Upper lobe of left lung (tissue), 6 donors: ENCODE measurements at regions not wholly inside any gene's neighbourhood (a gene's known extent, or its start where the extent isn't known, plus 50 kb on each side); places are given as distances from the start of the nearest gene placed in this dataset.

Experiments used
- ATAC-seq, 2 donors: fragments of 200-7000 bp; cut with Tn5 transposase; one replicate each; pipeline ENCODE4 v1.9.1; 2022; ENCODE audit warnings: mild to moderate bottlenecking in 2 of 2, moderate library complexity in 2 of 2; ENCODE audit not compliant: low FRiP score in 2 of 2
- DNase-seq, 2 donors: peaks; one replicate each; pipeline ENCODE4 v3.0.0-alpha.2; 2019 to 2020
- H3K27ac ChIP-seq, 4 donors: fragments of 200-600 bp; sonication (generic); one replicate each; pipeline ENCODE4 v1.5.1; 2016 to 2019
- H3K27me3 ChIP-seq, 4 donors: fragments of 200-600 bp; sonication (generic); one replicate each; pipeline ENCODE4 v1.5.1; 2017 to 2019
- H3K36me3 ChIP-seq, 4 donors: fragments of 200-600 bp; sonication (generic); one replicate each; pipeline ENCODE4 v1.5.1; 2016 to 2019
- H3K4me1 ChIP-seq, 4 donors: fragments of 200-600 bp; sonication (generic); one replicate each; pipeline ENCODE4 v1.5.1; 2018 to 2019
- H3K4me3 ChIP-seq, 4 donors: fragments of 200-600 bp; sonication (generic); one replicate each; pipeline ENCODE4 v1.5.1; 2017 to 2019; ENCODE audit warnings: mild to moderate bottlenecking in 2 of 4, moderate library complexity in 1 of 4
- H3K9me3 ChIP-seq, 4 donors: fragments of 200-600 bp; sonication (generic); one replicate each; pipeline ENCODE4 v1.5.1; 2018 to 2019
- CTCF ChIP-seq, 6 experiments: fragments of 450-650 bp in 4 of 6; fragments of 200-600 bp in 2 of 6; sonication (generic) in 2 of 6; IDR thresholded peaks; one replicate each; pipeline ENCODE4 v1.5.1; 2016 to 2019; ENCODE audit warnings: antibody characterized with exemption in 6 of 6
- EP300 ChIP-seq, 4 donors: sonication (generic); formaldehyde crosslinking; IDR thresholded peaks; one replicate each; pipeline ENCODE4 v1.5.1; 2017; ENCODE audit warnings: antibody characterized with exemption in 4 of 4, control low read depth in 2 of 4
- POLR2A ChIP-seq, 4 donors: fragments of 450-650 bp; IDR thresholded peaks; one replicate each; pipeline ENCODE4 v1.5.1; 2016 to 2017; ENCODE audit warnings: antibody characterized with exemption in 4 of 4, mild to moderate bottlenecking in 2 of 4
- POLR2AphosphoS5 ChIP-seq, 2 donors: sonication (generic); formaldehyde crosslinking; IDR thresholded peaks; one replicate each; pipeline ENCODE4 v1.5.1; 2017; ENCODE audit warnings: antibody characterized with exemption in 2 of 2
- WGBS, 2 donors: methylation state at CpG; one replicate each; pipeline ENCODE4 v1.1.5; 2017 to 2018; 5-methylcytosine and 5-hydroxymethylcytosine counted together
- donor health status: DM: no; HTN: no; CAD: no; lungs with moderate emphysema.
- donor health status: DM: no; HTN: yes; CAD: no; lungs with severe emphysema.

GRCh38 chr21:30044447-30045064 is 104.8 kb upstream of the GRIK1 start:
- TF ChIP-seq EP300 (IDR thresholded peaks at IDR 0.05) (no peak), CTCF (IDR thresholded peaks at IDR 0.05) (peak; percentile 45 to 68 (median 56))
- ATAC-seq: no peak
- H3K9me3 ChIP-seq: no peaks in the 10 kb centered on the region
- H3K4me1 ChIP-seq: no peaks in the 10 kb centered on the region
- no peaks in the 10 kb centered on the region for H3K27me3 ChIP-seq
- DNase-seq: no peak
- 85 to 87% methylated on average over 3 of the region's 3 CpGs for WGBS, 2 donors
- H3K4me3 ChIP-seq: no peak overlapping the region
- H3K36me3 ChIP-seq: no peaks in the 10 kb centered on the region
- no peak overlapping the region for H3K27ac ChIP-seq

GRCh38 chr21:30042443-30042842 is 102.6 kb upstream of the GRIK1 start:
- Histone ChIP-seq H3K4me1 (no peaks in the 10 kb centered on the region), H3K27me3 (no peaks in the 10 kb centered on the region), H3K36me3 (no peaks in the 10 kb centered on the region), H3K9me3 (no peaks in the 10 kb centered on the region), H3K4me3 (no peak overlapping the region), H3K27ac (no peak overlapping the region)
- DNase-seq: no peak
- TF ChIP-seq POLR2AphosphoS5 (IDR thresholded peaks at IDR 0.05): no peak
- TF ChIP-seq POLR2A (IDR thresholded peaks at IDR 0.05): no peak
- TF ChIP-seq EP300 (IDR thresholded peaks at IDR 0.05): no peak
- no peak for TF ChIP-seq CTCF (IDR thresholded peaks at IDR 0.05)
- ATAC-seq: no peak
- 87% methylated on average over 1 of the region's 1 CpG for WGBS, 2 donors

- DNase-seq (peak in 1 of 2 donors; percentile 55), ATAC-seq (no peak)
- 91 to 95% methylated on average over 12 of the region's 12 CpGs for WGBS, 2 donors
- H3K4me1 ChIP-seq: no peaks in the 10 kb centered on the region
- H3K27ac ChIP-seq: no peak overlapping the region
- H3K9me3 ChIP-seq: no peaks in the 10 kb centered on the region
- H3K27me3 ChIP-seq: no peaks in the 10 kb centered on the region
- TF ChIP-seq POLR2A (IDR thresholded peaks at IDR 0.05) (no peak), POLR2AphosphoS5 (IDR thresholded peaks at IDR 0.05) (no peak), EP300 (IDR thresholded peaks at IDR 0.05) (no peak), CTCF (IDR thresholded peaks at IDR 0.05) (no peak)
- no peaks in the 10 kb centered on the region for H3K36me3 ChIP-seq
- H3K4me3 ChIP-seq: no peak overlapping the region
Observed at GRCh38 chr21:30033441-30033840, 93.6 kb upstream of the GRIK1 start.

GRCh38 chr21:30030416-30030815 is 90.6 kb upstream of the GRIK1 start:
- Histone ChIP-seq H3K4me3 (no peak overlapping the region), H3K27ac (no peak overlapping the region), H3K36me3 (no peaks in the 10 kb centered on the region), H3K9me3 (no peaks in the 10 kb centered on the region), H3K27me3 (no peaks in the 10 kb centered on the region), H3K4me1 (no peaks in the 10 kb centered on the region)
- DNase-seq (no peak), ATAC-seq (no peak)
- 74 to 81% methylated on average over 6 of the region's 6 CpGs for WGBS, 2 donors
- TF ChIP-seq CTCF (IDR thresholded peaks at IDR 0.05): no peak
- no peak for TF ChIP-seq POLR2A (IDR thresholded peaks at IDR 0.05)
- TF ChIP-seq EP300 (IDR thresholded peaks at IDR 0.05): no peak
- TF ChIP-seq POLR2AphosphoS5 (IDR thresholded peaks at IDR 0.05): no peak

GRCh38 chr21:30028537-30028936 is 88.7 kb upstream of the GRIK1 start:
- Histone ChIP-seq H3K36me3 (no peaks in the 10 kb centered on the region), H3K27me3 (no peaks in the 10 kb centered on the region), H3K4me3 (no peak overlapping the region), H3K4me1 (no peaks in the 10 kb centered on the region), H3K9me3 (no peaks in the 10 kb centered on the region), H3K27ac (no peak overlapping the region)
- ATAC-seq (no peak), DNase-seq (no peak)
- TF ChIP-seq CTCF (IDR thresholded peaks at IDR 0.05) (no peak), POLR2AphosphoS5 (IDR thresholded peaks at IDR 0.05) (no peak), EP300 (IDR thresholded peaks at IDR 0.05) (no peak), POLR2A (IDR thresholded peaks at IDR 0.05) (no peak)
- 65 to 89% methylated on average over 2 of the region's 2 CpGs for WGBS, 2 donors
